PFSK-1 (cell line): ENCODE measurements at regions not wholly inside any gene's neighbourhood (a gene's known extent, or its start where the extent isn't known, plus 50 kb on each side); places are given as distances from the start of the nearest gene placed in this dataset.

Experiments used
- FOXP2 ChIP-seq: optimal IDR thresholded peaks from 2 replicates; pipeline ENCODE3; 2011; ENCODE audit warnings: borderline replicate concordance, control low read depth, inconsistent platforms; ENCODE audit not compliant: insufficient read depth; ENCODE audit errors: extremely low read length, extremely low read depth
- POLR2AphosphoS5 ChIP-seq: IDR thresholded peaks from 2 replicates; pipeline ENCODE4 v1.6.1; 2012; ENCODE audit warnings: low read depth, mild to moderate bottlenecking, control low read depth, low read length, moderate library complexity
- REST ChIP-seq, 2 experiments: IDR thresholded peaks; 2 replicates each; pipeline versions ENCODE4 v1.6.1 to v1.8.0; 2011 to 2012; ENCODE audit warnings: low read depth in 2 of 2, low read length in 2 of 2, control low read depth in 1 of 2, inconsistent platforms in 1 of 2, mild to moderate bottlenecking in 1 of 2, moderate library complexity in 1 of 2; ENCODE audit not compliant: insufficient read depth in 1 of 2
- SIN3A ChIP-seq: IDR thresholded peaks from 2 replicates; pipeline ENCODE4 v1.6.1; 2012; ENCODE audit warnings: mild to moderate bottlenecking, low read length, moderate library complexity, borderline replicate concordance; ENCODE audit not compliant: insufficient read depth
- TAF1 ChIP-seq: IDR thresholded peaks from 2 replicates; pipeline ENCODE4 v1.6.1; 2012; ENCODE audit warnings: low read length, control low read depth, borderline replicate concordance; ENCODE audit not compliant: insufficient read depth

DNA sequence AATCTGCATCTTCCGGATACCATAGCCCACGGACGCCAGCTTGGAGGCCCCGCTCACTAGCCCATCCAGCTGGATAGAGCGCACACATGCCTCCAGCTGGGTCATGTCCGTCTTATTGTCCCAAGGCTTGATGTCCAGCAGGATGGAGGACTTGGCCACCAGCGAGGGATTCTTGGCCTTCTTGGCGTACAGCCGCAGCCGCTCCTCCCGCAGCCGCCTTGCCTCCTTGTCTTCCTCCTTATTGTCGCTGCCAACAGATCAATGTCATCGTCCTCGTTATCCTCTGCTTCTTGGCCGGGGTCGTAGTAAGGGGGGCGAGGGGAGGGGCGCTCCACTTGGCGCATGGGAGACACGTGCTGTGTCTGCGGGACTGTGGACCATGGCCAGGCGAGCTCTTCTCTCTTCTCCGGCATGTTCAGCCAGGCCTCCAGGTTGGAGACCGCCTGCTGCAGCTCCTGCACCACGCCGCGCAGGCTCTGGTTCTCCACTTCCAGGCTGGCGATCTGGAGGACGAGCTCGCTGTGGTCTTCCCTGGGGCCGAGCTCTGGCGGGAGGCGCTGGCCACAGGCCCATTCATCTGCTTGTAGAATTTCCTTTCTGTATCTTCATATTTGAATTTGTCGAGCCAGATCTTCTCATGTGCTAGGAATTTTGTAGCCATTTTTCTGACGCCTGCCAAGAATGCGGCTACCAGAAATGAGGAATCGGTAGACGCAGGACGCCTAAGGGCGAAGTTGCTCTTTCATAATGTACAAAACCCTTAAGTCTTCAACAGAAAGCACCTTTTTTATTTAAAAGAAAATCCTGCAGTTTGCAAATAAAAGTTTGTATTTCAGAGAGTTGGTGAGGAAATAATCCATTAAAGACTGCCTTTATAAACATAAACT lies 60.1 kb upstream of the PTPRK start:
- no peak for TF ChIP-seq FOXP2
- TF ChIP-seq SIN3A, result no peak
- no peak for TF ChIP-seq TAF1
- TF ChIP-seq REST (IDR thresholded peaks at IDR 0.05; ENCODE audit: insufficient read depth in 1 of 2, low read depth in 2 of 2, low read length in 2 of 2), result no peak
- TF ChIP-seq POLR2AphosphoS5, result no peak

DNA sequence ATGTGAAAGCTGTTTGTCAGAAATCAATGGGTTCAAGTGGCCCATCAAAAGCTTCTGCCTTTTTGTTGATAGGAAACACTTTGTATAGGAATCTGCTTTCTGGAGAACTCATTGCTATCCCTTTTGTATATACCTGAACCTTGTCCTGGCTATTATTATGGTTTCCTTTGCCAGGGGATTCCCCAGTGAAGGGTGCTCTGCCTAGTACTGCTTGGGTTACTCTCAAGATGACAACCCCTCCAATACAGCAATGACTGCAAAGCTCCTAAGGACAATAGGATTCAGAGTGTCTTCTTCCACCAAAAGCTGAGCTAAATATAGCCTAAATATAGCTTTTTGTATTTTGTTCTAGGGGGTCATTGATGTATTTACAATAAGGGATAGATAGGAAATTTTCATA lies 54.0 kb upstream of the PTPRK start:
- TF ChIP-seq POLR2AphosphoS5 (no peak), FOXP2 (no peak), REST (IDR thresholded peaks at IDR 0.05; ENCODE audit: insufficient read depth in 1 of 2, low read depth in 2 of 2, low read length in 2 of 2) (no peak), SIN3A (no peak), TAF1 (no peak)

GRCh38 chr6:128573036-128573435 lies 52.6 kb upstream of the PTPRK start:
- no peak for TF ChIP-seq TAF1
- no peak for TF ChIP-seq SIN3A
- TF ChIP-seq REST (IDR thresholded peaks at IDR 0.05; ENCODE audit: insufficient read depth in 1 of 2, low read depth in 2 of 2, low read length in 2 of 2), result no peak
- no peak for TF ChIP-seq FOXP2
- no peak for TF ChIP-seq POLR2AphosphoS5

- TF ChIP-seq POLR2AphosphoS5 (no peak), REST (IDR thresholded peaks at IDR 0.05; ENCODE audit: insufficient read depth in 1 of 2, low read depth in 2 of 2, low read length in 2 of 2) (no peak), FOXP2 (no peak), TAF1 (no peak), SIN3A (no peak)
Observed at GRCh38 chr6:128572294-128572693, 51.9 kb upstream of the PTPRK start.

DNA sequence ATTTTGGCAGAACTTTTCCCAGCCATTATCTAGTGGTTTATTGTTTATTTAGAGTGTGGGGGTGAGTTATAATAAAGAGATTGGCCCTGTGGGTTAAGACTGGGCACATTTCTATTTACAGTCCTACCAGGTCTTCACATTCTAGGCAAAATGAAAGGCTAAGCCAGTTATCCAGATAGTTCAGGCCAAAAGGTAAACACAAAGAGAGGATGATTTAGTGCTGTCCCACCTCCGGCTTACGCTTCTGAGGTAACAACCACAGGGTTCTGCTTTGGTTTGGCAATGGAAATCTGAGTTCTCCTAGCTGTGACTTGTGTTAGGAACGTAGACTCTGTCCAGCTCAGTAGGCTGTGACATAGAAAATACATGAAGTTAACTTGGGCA lies 50.3 kb upstream of the PTPRK start:
- TF ChIP-seq SIN3A, result no peak
- TF ChIP-seq REST (IDR thresholded peaks at IDR 0.05; ENCODE audit: insufficient read depth in 1 of 2, low read depth in 2 of 2, low read length in 2 of 2), result 0 out of 4 replicates have a peak, but pooled peaks of 1 of the 2 experiments have one; percentile 36
